NCI-H1092 (cell line): ENCODE measurements at regions not wholly inside any gene's neighbourhood (a gene's known extent, or its start where the extent isn't known, plus 50 kb on each side); places are given as distances from the start of the nearest gene placed in this dataset.

Experiments used
- DNase-seq: peaks from one replicate; lab custom pipeline; 2025; lab: John Stamatoyannopoulos, UW

DNA sequence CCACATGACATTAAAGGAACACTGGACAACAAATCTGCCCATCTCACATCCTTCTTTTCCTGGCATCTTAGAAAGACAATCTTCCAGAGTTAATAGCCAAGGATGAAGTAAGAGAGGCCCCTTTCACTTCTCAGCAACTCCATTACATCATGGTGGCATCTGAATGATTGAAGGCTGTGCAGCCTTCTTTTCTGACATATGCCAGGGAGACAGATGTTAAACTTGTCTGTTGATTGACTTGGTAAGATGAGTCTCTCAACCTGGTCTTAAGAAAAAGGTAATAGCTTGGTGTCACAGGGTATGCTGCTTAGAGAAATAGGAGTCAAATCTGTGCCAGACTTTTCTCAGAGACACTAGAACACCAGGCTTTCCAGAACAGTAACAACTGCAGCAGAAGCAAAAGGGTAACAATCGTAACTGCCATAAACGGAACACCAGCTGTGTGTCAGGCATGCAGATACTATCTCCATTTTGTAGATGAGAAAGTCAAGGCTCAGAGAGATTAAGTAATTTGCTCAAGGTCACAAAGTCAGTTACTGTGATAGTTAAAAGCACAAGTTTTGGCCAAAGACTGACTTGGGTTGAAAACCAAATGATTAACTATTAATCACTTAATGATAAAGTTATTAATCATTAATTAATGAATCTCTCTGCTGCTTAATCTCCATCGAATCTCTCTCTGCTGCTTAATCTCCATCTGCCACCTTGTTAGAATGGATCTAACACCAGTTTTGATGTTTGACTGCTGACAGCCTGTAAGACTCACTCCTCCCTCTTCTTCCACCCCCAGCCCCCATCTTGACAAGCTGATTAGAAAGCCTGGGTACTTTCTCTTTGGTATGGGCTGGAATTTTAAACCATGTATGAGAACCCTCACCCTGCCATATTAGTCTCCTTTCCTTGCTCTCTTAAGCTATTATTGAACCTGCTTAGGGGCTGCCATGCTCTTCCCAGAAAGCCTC lies 353.5 kb downstream of the ENC1 start:
- DNase-seq, result no peak

DNA sequence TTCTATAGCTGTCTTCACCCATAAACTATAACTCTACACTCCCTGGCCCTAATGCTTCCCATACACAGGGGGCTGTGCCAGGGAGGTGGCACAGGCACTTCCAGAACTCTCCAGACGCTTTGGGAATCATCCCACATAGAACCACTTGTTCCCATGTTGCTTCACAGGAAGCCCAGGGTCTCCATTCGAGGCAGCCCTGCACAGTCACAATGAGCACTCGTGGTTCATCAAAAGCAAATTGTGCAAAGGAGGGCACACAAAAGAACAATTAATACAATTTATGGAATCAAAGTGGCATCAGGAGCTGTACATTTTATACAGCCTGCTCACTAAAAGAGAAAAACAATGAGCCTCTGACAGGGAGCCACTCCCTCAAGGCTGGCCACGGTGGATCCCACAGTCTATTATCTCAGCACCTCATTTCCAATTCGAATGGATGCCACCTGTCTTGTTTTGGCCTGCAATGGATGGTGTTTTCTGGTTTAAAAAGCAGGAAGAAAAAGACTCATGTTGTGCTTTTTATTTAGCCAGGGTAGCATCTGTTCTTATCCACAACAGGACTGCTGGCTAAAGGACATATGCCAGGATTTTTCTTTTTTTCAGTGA lies 354.8 kb downstream of the ENC1 start:
- DNase-seq, result no peak

DNA sequence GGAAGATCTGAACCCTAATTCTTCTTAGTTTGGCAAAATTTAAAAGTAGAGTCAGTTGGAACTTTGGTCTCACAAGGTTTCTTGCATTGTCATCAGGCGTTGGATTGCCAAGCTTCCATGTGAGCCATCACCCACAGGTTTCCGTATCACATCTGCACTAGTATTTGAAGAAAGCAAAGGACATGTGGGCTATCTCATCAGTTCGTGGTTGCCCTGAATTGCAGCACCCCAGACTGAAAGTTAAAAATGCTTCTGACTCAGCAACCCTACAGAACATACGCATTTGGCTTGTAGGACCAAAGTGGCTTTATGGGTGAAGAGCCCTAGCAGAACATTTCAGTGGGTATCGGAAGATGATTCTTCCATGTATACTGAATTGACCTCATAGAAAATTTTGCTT lies 358.0 kb downstream of the ENC1 start:
- no peak for DNase-seq

DNA sequence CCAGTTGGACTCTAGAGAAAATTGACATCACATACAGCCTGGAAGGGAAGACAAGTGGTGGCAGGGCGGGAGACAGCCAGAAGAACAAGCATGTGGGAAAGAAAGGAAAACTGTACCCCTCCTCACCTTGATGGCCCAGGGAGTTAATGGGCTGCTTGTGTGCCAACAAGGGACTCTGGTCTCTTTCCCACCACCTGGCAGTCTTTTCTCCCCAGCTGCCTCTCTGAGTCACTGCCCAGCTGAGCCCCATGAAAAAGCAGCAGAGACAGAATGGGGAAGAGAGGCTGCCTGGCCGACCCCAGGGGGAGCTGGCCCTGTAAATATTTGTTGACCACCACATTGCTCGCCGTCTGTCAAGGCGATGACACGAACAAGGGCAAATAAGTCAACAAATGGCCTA lies 359.4 kb downstream of the ENC1 start:
- DNase-seq, result peak; percentile 39

DNA sequence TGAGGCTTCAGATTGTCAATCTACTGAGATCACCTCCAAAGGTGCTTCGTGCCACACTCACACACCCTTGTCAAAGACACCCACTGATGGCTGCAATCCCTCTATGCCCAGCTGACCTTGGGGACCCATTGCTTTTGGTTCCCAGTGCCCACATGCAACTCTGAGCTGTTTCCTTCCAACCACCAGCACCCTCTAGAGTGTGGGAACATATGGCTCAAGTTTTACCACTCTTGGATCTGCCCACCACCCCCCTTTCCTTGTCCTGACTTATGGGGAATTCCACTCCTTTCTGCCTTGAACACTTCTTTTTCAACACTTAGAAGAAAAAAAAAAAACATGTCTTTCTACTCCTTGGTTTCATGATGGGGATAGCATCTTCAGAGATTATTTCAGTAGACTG lies 360.2 kb downstream of the ENC1 start:
- no peak for DNase-seq

DNA sequence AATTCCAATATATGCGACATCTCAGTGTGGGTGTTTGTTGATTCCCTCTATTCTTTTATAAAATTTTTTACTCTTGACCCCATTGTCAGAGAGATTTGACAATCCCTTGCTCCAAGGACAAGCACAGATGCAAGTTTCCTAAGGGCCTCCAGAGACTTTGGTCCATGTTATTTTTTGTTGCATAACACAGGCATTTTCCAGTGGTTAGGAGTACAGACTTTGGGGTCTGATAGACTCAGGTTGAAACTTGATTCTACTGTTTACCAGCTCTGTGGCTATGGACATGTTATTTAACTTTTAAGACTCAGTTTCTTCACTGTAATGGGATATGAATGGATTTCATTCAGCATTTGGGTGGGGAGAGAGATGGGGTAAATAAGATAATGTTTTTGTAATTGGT lies 361.3 kb downstream of the ENC1 start:
- no peak for DNase-seq

DNA sequence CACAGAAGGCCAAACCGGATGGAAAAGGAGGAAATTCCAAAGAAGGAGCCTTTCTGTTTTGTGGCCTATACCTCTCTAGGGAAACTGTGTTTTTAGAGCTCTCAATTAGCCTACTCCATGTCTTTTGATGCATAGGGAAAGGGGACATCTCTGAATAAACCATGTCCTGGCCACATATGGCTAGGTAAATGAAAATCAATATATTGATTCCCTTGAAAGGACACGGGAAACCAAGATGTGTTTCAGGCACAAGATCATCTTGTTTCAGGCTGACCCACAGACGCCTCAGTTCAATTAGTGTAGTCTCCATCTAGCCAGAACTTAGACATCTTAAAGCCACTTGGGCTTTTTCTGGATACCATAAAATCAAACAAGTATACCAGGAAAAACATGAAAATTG lies 363.1 kb downstream of the ENC1 start:
- no peak for DNase-seq

DNA sequence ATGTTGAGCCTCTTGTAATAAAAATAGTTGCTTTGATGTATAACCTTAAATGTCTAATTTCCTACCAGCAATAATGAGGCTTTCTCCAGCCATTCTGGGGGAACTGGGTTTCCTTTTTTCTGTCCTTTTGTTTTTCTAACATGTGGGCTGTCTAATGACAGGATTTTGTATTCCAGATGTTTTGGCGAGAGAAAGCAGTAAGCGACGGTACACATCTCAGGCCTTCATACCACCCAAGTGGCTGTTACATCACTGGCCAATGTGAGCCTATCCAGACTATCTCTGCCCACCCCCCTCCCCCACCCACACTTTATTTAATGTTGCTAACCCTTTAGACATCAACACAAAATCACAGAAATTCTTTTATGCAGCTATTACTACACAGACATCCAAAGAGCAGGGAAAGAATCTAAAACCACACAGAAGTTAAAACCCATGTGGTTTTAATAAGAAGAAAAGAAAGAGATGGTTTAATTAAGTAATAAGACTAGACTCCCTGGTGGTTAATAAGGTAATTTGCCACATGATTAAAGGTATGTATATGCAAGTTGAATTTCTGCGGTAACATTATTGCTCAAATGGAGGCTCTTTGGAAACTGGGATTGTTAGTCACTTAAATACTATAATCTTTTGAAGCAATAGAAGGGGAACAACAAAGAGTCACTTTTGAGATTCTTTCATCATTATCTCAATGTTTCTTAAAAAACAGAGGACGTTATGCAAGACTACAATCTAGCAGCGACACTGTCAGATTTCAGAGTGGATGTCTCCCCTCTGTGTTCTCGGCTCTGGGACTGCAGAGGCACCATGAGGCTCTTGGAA lies 365.1 kb downstream of the ENC1 start:
- DNase-seq, result no peak

DNA sequence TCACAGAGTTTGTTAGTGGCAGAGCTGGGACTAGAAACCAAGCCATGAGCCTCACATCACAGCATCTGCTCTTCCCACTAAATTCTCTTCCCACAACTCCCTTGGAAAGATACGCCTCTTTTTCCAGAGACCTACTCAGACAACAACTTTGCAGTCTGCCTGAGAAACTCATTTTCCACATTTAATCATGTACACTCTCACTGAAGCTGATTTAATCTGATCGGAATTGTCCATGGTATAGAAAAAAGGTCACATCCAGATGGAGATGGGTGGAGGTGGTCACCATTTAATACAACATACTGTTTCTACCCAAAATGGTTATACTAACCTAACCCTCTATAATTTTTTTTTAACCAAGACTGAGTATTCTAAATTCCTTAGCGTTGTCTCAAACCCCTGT lies 366.2 kb downstream of the ENC1 start:
- no peak for DNase-seq

DNA sequence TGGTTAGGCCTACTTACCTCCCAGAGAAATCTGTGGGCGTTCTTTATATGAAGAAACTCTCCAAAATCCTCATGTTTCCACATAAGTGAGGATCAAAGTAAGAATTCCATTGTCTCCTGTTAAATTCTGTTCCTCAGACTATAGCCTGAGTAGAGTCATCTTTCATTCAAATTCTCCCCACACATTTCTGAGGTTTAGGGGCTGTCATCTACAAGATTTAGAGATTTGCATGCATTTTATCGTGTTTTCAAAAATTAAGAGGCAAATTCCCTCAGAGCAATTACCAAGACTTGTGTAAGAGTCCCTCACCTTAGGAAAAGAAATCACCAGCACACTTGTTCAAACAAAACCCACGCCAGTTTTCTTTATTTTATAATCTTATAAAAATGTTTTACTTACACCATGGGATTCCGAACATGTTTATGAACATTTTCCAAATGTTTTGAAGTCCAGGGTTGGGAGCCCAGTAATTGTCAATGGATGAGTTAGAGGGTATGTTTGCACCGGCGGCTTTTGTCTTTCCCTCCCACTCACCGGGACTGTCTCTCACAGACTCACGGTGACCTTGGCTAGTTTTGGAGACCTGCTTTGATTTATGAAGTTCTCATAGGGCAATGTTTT lies 367.6 kb downstream of the ENC1 start:
- no peak for DNase-seq

DNA sequence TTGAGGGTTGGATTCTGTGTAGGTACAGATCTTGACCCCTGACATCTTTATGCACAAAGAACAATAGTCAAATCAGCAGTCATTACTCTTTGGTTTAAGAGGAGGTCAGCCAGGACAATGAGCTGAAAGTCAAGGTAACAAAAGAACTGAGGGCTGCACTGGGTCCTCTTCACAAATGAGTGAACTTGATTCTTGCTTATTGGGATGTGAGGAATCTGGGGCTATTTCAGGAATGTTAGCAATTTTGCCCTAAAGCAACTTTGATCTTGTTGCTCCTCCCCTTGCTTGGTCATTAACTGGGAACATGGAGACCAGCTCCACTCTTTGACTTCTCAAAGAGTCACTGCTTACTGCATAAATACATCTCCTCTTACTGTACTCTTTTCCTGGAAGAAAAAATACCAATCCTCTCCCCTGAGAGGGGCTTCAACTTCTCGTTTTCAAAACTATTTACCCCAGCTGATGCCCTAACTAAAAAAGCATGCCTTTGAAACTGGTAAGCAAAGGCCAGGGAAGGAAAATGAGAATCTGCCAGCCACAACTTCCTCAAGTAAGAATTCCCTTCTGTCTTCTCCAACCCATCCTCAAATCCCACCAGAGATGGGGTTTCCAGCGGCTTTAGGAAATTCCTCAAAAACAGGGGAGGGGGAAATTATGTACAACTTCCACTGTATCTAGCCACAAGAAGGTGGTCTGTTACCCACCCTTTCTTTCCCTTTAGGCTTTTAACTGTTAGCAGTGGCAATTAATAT lies 368.3 kb downstream of the ENC1 start:
- no peak for DNase-seq

DNA sequence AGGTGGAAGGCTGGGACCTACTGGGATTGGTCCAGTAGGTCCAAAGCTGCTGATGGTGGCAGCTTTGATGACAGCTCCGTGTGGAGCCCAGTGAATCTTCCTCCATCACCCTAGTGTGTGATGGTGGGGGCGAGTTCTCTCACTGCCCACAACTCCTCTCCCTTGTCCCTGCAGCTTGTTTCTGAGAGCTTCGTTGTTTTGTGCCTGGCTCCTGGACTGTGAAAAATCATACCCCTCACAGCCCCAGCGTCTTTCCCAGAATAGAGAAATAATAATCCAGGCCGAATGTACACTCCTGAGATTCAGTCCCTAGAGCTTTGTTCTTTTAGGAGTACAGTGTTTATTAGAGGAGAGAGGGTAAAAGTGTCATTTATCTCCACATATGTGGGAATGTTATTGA lies 372.2 kb downstream of the ENC1 start:
- no peak for DNase-seq

DNA sequence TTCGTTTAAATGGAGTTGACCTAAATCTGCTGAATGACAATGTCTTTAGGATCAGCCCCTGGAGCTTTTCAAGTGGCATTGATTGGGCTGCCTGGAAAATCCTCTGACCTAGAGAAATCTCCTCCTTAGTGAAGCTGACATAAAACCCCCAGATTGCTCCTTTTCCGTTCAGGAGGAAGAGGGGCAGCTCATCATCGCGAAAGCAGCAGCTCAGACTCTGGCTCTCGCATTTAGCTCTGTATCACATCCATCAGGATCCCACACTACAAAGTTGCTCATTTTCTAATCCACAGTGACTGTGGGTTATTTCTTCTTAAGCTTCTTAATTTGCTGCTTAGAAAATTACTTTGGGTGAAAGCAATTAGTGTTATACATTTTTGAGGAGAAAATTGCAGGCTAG lies 373.7 kb downstream of the ENC1 start:
- DNase-seq, result no peak

DNA sequence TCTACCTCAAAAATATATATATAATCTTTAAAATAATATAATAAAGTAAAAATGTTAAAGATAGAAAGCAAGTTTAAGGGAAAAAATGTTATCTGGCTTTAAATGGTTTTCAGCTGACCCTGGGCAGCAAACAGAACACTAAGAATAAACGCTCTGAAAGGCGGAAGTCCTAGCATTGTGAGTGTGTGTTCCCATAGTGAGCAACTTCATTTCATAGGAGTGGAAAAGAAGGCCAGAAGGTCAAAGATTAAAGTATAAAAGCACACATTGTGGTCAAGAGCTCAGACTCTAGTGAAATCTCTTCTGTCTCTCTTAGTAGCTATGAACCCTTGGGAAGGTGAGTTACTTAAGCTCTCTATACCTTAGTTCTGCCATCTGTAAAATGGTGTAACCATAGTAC lies 374.4 kb downstream of the ENC1 start:
- DNase-seq, result no peak

DNA sequence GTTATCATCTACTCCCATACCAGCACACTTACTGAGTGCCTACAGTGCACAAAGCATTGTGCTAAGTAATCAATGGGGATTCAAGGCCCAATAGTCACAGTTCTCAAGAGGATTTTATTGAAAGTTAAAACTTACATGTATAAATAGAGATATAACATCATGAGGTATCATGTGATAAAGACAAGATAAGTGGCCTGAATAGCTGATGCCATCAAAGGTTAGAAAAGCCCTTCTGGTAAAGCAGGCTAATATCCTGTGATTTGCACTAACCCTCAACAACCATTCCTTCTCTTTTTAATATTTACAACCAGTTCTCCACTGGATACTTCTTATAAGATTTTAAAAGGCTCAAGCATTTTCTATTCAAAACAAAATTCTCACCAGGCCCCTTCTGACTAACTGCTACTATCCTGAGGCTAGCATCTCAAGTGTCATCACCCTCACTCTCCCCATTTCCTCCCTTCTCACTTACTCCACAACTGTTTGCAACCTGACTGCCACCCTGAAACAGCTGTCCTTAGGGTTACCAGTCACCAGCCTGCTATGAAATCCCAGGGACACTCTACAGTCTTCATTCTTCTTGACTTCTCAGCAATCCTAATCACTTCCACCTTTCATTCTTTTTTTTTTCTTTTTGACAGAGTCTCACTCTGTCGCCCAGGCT lies 377.9 kb downstream of the ENC1 start:
- DNase-seq, result no peak

DNA sequence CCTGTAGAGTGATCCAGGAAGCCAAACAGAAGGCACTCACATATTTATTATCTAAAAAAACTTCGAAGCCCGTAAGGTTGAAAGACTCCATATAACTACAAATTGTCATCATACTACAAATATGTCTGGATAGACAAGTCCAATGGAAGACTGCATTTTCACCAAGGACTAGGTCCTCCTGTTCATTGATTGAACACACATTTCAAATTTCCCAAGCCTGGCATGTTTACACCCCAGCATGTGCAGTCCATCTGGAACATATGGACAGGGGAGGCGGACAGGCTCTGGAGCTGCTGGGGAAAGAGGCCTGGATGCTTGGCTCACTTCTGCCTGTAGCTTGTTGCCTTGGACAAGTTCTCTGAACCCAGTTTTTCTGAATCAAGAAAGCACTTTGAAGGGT lies 378.7 kb downstream of the ENC1 start:
- no peak for DNase-seq

DNA sequence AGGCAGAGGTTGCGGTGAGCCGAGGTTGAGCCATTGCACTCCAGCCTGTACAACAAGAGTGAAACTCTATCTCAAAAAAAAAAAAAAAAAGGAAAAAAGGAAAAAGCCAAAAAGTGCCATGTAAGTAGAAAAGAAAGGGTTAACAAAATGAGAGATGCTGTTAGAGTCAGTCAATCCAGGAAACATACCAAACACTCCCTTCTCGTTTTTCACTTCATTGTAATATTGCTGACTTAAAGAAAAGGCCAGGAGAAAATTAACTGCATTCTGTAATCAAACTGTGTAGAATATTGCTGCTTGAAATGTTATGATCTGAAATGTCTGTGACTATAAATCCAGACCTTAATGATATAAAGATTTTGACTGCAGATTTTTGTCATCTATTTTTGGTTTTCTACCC lies 379.1 kb downstream of the ENC1 start:
- DNase-seq, result no peak

DNA sequence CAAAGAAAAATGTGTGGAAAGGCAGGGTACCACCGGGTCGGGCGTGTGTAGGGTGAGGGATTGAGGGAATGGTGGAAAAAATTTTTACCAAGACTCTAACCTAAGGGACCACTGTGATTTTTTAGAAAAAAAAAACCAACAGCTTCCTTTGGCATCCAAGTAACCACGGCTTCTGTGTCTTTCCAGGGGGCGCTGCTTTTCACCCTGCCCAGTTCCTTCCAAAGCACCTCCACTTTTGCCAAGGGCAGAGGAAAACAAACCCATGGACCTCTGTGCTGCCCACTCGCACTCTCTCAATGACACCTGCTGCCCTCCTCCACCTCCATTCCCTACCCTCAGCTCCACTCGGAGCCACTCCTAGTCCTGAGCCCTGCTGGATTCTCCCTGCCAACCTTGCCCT lies 381.0 kb downstream of the ENC1 start:
- DNase-seq, result no peak

DNA sequence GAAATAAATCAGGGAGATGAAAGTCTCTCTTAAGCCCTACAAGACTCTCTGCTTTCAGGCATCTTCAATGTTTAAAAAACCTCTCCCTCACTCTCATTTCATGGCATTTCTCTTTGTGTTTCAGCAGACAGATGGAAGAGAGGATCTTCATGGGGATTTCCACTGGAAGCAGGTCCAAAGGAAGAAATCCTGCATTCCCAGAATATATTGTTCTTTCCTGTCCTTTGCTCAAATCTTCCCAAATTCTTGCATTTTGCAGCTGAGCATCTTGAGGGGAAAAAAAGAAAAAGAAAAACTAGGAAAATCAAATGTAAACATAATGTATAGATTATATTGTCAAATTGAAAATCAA lies 382.2 kb downstream of the ENC1 start:
- no peak for DNase-seq

DNA sequence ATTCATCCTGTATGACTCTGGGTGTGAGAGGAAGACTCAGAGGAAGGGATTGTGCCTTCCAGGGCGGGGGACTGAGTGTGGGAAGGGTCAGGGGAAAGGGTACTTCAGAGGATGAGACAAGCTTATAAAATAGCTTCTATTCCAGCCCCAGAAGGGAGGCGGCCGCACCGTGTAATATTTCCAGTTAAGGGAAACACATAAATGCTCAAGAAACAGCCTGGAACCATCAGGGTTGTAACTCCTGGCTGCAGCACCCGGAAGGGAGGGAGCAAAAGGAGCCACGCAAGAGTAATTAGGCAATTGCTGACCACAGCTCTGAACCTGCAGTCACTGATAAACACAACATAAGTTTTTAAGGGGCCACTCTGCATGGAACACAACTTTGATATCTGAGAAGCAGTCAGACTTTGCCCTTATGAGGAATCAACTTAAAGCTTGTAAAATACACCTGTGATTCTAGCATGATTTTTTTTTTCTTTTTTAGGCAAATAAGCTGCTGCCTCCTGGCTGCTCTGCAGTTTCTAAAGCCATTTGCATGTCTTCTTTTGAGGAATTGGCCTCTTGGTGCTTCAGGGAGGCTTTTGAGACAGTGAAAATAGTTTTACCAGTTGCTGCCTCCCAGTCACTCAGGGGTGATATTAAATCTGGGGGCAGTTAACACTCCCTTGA lies 382.7 kb downstream of the ENC1 start:
- no peak for DNase-seq
